Osteocyte (in vitro differentiated cells): ENCODE measurements at regions not wholly inside any gene's neighbourhood (a gene's known extent, or its start where the extent isn't known, plus 50 kb on each side); places are given as distances from the start of the nearest gene placed in this dataset.

Experiments
- DNase-seq: peaks from one replicate; pipeline ENCODE4 v3.0.0; 2021; ENCODE audit warnings: mixed read lengths; ENCODE audit not compliant: unreplicated experiment; ENCODE audit errors: extremely low spot score
- H3K27ac Mint-ChIP-seq: one replicate; pipeline ENCODE4 v1.8.0; 2021; ENCODE audit warnings: mild to moderate bottlenecking, mixed read lengths; ENCODE audit not compliant: unreplicated experiment
- H3K27me3 Mint-ChIP-seq: one replicate; pipeline ENCODE4 v1.8.0; 2021; ENCODE audit warnings: mixed read lengths; ENCODE audit not compliant: unreplicated experiment
- H3K36me3 Mint-ChIP-seq: one replicate; pipeline ENCODE4 v1.8.0; 2021; ENCODE audit warnings: mixed read lengths; ENCODE audit not compliant: unreplicated experiment
- H3K4me1 Mint-ChIP-seq: one replicate; pipeline ENCODE4 v1.8.0; 2021; ENCODE audit warnings: mixed read lengths; ENCODE audit not compliant: unreplicated experiment
- H3K4me3 Mint-ChIP-seq: one replicate; pipeline ENCODE4 v1.8.0; 2021; ENCODE audit warnings: mild to moderate bottlenecking, moderate library complexity, mixed read lengths; ENCODE audit not compliant: unreplicated experiment
- H3K9me3 Mint-ChIP-seq: one replicate; pipeline ENCODE4 v1.8.0; 2021; ENCODE audit warnings: mixed read lengths; ENCODE audit not compliant: unreplicated experiment
- TF ChIP-seq, protein P1 (sequence below): fragments of 200-600 bp; sonication (generic); IDR thresholded peaks from 2 replicates; pipeline ENCODE4 v1.5.0; 2021; ENCODE audit warnings: antibody characterized with exemption, mild to moderate bottlenecking, moderate library complexity

DNA sequence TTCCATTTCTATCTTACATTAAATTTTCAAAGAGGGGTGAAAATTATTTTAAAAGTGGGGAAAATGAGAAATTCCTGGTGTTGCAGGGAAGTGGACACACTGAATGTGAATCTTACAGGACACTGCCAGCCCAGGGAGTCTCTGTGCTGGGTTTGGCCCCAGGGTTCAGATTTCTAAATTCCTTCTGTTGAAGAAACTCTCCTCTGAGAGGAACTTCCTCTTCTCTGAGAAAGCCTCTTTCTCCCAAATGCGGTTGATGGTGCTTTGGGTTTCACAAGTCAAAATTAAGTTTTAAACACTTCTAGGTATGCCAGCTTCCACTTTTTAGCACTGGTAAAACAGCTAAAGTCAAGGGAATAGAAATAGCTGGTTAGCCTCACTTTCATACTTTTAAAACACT, 317.9 kb upstream of the ITGA1 start:
- Mint-ChIP-seq H3K27me3 (peaks cover 3% of the 10 kb centered on the region), H3K9me3 (no peaks in the 10 kb centered on the region)
- DNase-seq = no peak

DNA sequence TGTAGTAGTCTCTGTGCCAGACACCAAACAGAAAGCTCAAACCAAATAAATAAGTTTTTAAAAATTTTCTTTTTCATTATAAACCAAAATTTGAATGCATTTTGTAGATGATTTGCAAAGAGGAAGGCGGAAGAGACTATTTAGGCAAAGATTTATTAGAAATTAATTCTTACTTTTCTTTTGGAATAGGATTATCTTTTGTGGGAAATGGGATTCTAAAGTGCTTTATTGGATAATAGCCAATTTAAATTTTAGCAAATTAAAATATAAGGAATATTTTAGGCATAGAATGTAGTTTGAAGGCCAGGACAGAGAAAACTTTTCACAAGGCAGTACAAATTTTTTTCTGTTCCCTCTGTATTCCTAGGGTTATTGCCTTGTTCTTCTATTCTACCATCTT, 311.4 kb upstream of the ITGA1 start:
- no peaks in the 10 kb centered on the region for H3K4me1 Mint-ChIP-seq
- H3K36me3 Mint-ChIP-seq = no peaks in the 10 kb centered on the region
- TF ChIP-seq, protein P1, sequence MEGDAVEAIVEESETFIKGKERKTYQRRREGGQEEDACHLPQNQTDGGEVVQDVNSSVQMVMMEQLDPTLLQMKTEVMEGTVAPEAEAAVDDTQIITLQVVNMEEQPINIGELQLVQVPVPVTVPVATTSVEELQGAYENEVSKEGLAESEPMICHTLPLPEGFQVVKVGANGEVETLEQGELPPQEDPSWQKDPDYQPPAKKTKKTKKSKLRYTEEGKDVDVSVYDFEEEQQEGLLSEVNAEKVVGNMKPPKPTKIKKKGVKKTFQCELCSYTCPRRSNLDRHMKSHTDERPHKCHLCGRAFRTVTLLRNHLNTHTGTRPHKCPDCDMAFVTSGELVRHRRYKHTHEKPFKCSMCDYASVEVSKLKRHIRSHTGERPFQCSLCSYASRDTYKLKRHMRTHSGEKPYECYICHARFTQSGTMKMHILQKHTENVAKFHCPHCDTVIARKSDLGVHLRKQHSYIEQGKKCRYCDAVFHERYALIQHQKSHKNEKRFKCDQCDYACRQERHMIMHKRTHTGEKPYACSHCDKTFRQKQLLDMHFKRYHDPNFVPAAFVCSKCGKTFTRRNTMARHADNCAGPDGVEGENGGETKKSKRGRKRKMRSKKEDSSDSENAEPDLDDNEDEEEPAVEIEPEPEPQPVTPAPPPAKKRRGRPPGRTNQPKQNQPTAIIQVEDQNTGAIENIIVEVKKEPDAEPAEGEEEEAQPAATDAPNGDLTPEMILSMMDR = no peak
- H3K27me3 Mint-ChIP-seq = peaks cover 3% of the 10 kb centered on the region
- H3K9me3 Mint-ChIP-seq = no peaks in the 10 kb centered on the region
- DNase-seq = no peak
- H3K27ac Mint-ChIP-seq = no peak overlapping the region
- no peak overlapping the region for H3K4me3 Mint-ChIP-seq

More for the DNA sequence above, 317.9 kb upstream of the ITGA1 start:
- Mint-ChIP-seq H3K27ac (no peak overlapping the region), H3K36me3 (no peaks in the 10 kb centered on the region), H3K4me1 (no peaks in the 10 kb centered on the region), H3K4me3 (no peak overlapping the region)
- TF ChIP-seq, protein P1 = no peak

DNA sequence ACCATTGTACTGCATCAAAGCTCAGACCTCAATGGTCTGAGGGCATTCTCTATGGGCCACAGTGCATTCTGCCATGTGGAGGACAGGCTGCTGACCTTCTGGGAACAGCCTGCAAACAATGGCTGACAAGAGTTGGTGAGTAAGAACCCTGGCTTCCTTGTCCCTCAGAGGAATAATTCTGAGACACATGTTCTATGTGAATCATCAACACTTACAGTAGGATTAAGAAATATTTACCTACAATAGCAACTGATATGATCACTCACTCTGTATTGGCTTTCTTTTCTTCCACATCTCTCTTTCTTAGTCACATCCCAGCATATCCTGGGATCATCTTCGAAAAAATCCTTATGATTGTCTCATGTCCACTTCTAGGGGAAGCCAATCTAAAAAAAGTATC, 306.5 kb upstream of the ITGA1 start:
- H3K27ac Mint-ChIP-seq = no peak overlapping the region
- H3K36me3 Mint-ChIP-seq = no peaks in the 10 kb centered on the region
- H3K9me3 Mint-ChIP-seq = no peaks in the 10 kb centered on the region
- TF ChIP-seq, protein P1 = no peak
- no peaks in the 10 kb centered on the region for H3K4me1 Mint-ChIP-seq
- no peak for DNase-seq
- peaks cover 6% of the 10 kb centered on the region for H3K27me3 Mint-ChIP-seq
- no peak overlapping the region for H3K4me3 Mint-ChIP-seq

DNA sequence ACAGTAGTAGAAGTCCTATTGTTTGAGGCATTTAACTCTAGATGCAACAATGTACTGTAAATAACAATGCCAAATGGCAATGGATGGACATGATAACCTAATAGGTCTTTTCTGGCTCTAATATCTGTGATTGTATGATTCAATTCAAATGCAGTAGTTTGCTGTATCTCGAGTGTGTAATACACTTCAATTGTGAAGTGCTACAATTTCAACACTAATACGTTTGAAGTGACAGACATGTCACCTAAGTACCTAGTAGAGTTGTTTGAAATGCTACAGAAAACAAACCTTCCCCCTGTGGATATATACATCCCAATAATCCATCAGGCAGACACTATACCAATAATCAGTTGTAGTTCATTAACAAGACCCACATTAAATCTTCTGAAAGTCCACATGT, 305.9 kb upstream of the ITGA1 start:
- H3K27ac Mint-ChIP-seq = no peak overlapping the region
- no peak overlapping the region for H3K4me3 Mint-ChIP-seq
- peaks cover 6% of the 10 kb centered on the region for H3K27me3 Mint-ChIP-seq
- no peaks in the 10 kb centered on the region for H3K9me3 Mint-ChIP-seq
- no peak for DNase-seq
- TF ChIP-seq, protein P1 = no peak
- no peaks in the 10 kb centered on the region for H3K36me3 Mint-ChIP-seq
- H3K4me1 Mint-ChIP-seq = no peaks in the 10 kb centered on the region

DNA sequence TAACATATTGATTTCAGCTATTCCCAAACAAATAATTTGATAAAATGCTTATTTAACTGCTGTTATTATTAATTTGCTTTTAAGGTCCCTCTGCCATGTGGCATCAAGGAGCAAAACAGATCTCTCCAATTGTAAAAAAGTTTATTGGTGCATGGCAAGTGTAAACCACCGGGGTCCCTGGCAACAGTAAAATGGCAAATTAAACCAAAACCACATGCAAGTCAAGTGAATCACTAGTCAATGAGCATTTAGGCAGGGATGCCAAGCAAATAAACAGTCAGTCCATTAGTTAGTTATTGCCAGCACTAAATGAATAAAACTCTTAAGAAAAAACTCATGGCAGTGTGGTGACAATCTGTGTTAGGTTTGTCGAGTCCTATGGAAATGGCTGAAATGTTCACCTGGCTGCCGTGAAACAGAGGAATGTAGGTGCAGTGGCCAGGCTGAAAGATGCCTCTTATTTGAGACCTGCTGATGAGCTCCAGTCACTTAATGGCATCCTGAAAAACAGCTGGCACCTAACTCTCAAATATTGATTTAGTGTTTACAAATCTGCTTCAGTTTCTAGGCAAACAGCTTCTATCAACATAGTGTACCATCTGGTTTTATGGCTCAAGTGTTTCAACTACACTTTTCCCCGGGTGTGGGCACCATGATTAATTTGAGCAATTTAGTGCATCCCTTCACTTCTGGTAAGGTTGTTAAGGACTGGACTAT, 296.5 kb upstream of the ITGA1 start:
- H3K27ac Mint-ChIP-seq = no peak overlapping the region
- no peak overlapping the region for H3K4me3 Mint-ChIP-seq
- peaks cover 3% of the 10 kb centered on the region for H3K27me3 Mint-ChIP-seq
- H3K9me3 Mint-ChIP-seq = no peaks in the 10 kb centered on the region
- H3K4me1 Mint-ChIP-seq = no peaks in the 10 kb centered on the region
- DNase-seq = no peak
- TF ChIP-seq, protein P1 = no peak
- H3K36me3 Mint-ChIP-seq = no peaks in the 10 kb centered on the region
